ENCODE measurements at regions not wholly inside any gene's neighbourhood (a gene's known extent, or its start where the extent isn't known, plus 50 kb on each side); places are given as distances from the start of the nearest gene placed in this dataset.

- DNase-seq: no peak
Observed at GRCh38 chr4:144202081-144202480, 61.6 kb upstream of the GYPA start.

GRCh38 chr4:144203155-144203554, 62.6 kb upstream of the GYPA start:
- no peak for DNase-seq

GRCh38 chr4:144204431-144204830, 63.9 kb upstream of the GYPA start:
- DNase-seq: no peak

- DNase-seq: no peak
Observed at GRCh38 chr4:144206711-144207110, 66.2 kb upstream of the GYPA start.

- no peak for DNase-seq
Observed at GRCh38 chr4:144208074-144208473, 67.6 kb upstream of the GYPA start.

- DNase-seq: no peak
Observed at GRCh38 chr4:144209491-144209890, 69.0 kb upstream of the GYPA start.

- DNase-seq: no peak
Observed at GRCh38 chr4:144213371-144213770, 72.9 kb upstream of the GYPA start.

- DNase-seq: no peak
Observed at GRCh38 chr4:144223149-144223548, 82.6 kb upstream of the GYPA start.

GRCh38 chr4:144223661-144224060, 83.1 kb upstream of the GYPA start:
- DNase-seq: no peak

GRCh38 chr4:144259285-144259684, 118.8 kb upstream of the GYPA start:
- DNase-seq: no peak

- DNase-seq: no peak
Observed at GRCh38 chr4:144267084-144267483, 126.6 kb upstream of the GYPA start.

- DNase-seq: no peak
Observed at GRCh38 chr4:144280688-144281087, 140.2 kb upstream of the GYPA start.

GRCh38 chr4:144283526-144283925, 143.0 kb upstream of the GYPA start:
- DNase-seq: no peak

- no peak for DNase-seq
Observed at GRCh38 chr4:144284026-144284425, 143.5 kb upstream of the GYPA start.

GRCh38 chr4:144288011-144288903, 147.7 kb upstream of the GYPA start:
- no peak for DNase-seq

GRCh38 chr4:144289667-144290428, 149.3 kb upstream of the GYPA start:
- DNase-seq: no peak

GRCh38 chr4:144291164-144291563, 150.6 kb upstream of the GYPA start:
- no peak for DNase-seq

GRCh38 chr4:144294211-144294610, 153.7 kb upstream of the GYPA start:
- no peak for DNase-seq

- no peak for DNase-seq
Observed at GRCh38 chr4:144295286-144295995, 154.9 kb upstream of the GYPA start.

- DNase-seq: no peak
Observed at GRCh38 chr4:144296941-144297340, 156.4 kb upstream of the GYPA start.

GRCh38 chr4:144298519-144298918, 158.0 kb upstream of the GYPA start:
- DNase-seq: no peak

GRCh38 chr4:144300616-144301015, 160.1 kb upstream of the GYPA start:
- DNase-seq: no peak

- DNase-seq: no peak
Observed at GRCh38 chr4:144302704-144303536, 162.4 kb upstream of the GYPA start.

All from NCI-H2081 (cell line).